Transverse colon (tissue), 4 donors: ENCODE measurements at regions not wholly inside any gene's neighbourhood (a gene's known extent, or its start where the extent isn't known, plus 50 kb on each side); places are given as distances from the start of the nearest gene placed in this dataset.
A peak's percentile ranks its signal among the peaks of the same experiment; 100 is the strongest.

Experiments
- DNase-seq: peaks from one replicate; pipeline ENCODE4 v3.0.0-alpha.2; 2019
- H3K27ac ChIP-seq, 4 donors: fragments of 200-600 bp; sonication (generic); 2 replicates each; pipeline ENCODE4 v1.5.1; 2016 to 2018; ENCODE audit warnings: inconsistent platforms in 4 of 4
- H3K27me3 ChIP-seq: fragments of 200-600 bp; sonication (generic); 2 replicates; pipeline ENCODE4 v1.5.1; 2017; ENCODE audit warnings: inconsistent platforms
- H3K36me3 ChIP-seq, 4 donors: fragments of 200-600 bp; sonication (generic); 2 replicates each; pipeline ENCODE4 v1.5.1; 2017 to 2019; ENCODE audit warnings: inconsistent platforms in 4 of 4
- H3K4me1 ChIP-seq, 4 donors: fragments of 200-600 bp; sonication (generic); 2 replicates each; pipeline ENCODE4 v1.5.1; 2017 to 2020; ENCODE audit warnings: inconsistent platforms in 4 of 4
- H3K4me3 ChIP-seq, 4 donors: fragments of 200-600 bp; sonication (generic); 1 replicate in 1 of 4; 2 replicates in 3 of 4; pipeline versions ENCODE4 v1.5.1 to v1.6.1; 2017 to 2019; ENCODE audit warnings: inconsistent platforms in 4 of 4
- H3K9me3 ChIP-seq, 2 donors: fragments of 200-600 bp; sonication (generic); 2 replicates each; pipeline ENCODE4 v1.5.1; 2017 to 2019; ENCODE audit warnings: inconsistent platforms in 2 of 2
- CTCF ChIP-seq, 5 experiments: fragments of 200-600 bp in 3 of 5; fragments of 450-650 bp in 2 of 5; sonication (generic) in 3 of 5; IDR thresholded peaks; 1 replicate in 2 of 5; 2 replicates in 3 of 5; pipeline ENCODE4 v1.5.1; 2016 to 2017; ENCODE audit warnings: antibody characterized with exemption in 5 of 5, inconsistent platforms in 3 of 5, mild to moderate bottlenecking in 2 of 5, moderate library complexity in 1 of 5
- EP300 ChIP-seq: sonication (generic); formaldehyde crosslinking; IDR thresholded peaks from one replicate; pipeline ENCODE4 v1.6.1; 2017; ENCODE audit warnings: antibody characterized with exemption, low read depth
- POLR2A ChIP-seq: fragments of 450-650 bp; IDR thresholded peaks from one replicate; pipeline ENCODE4 v1.6.1; 2016; ENCODE audit warnings: antibody characterized with exemption, mild to moderate bottlenecking, moderate library complexity
- POLR2AphosphoS5 ChIP-seq, 3 donors: sonication (generic); formaldehyde crosslinking; IDR thresholded peaks; one replicate each; pipeline ENCODE4 v1.6.1; 2016; ENCODE audit warnings: antibody characterized with exemption in 3 of 3
- WGBS, 2 donors: methylation state at CpG; one replicate each; pipeline ENCODE4 v1.1.5; 2018; ENCODE audit warnings: low coverage in 1 of 2; 5-methylcytosine and 5-hydroxymethylcytosine counted together
- in situ Hi-C, 4 donors: fragments of 200-750 bp; cut with MboI; loops; one replicate each; pipeline versions ENCODE4 v1.15.0 to v1.15.1; 2017; ENCODE audit warnings: low sequenced_read_pairs in 3 of 4, low pct_ligation_motif_present in 1 of 4, low pct_unique_long_range_greater_than_20kb in 1 of 4
- intact Hi-C: fragments of 100-400 bp; cut with DNase I; formaldehyde crosslinking; loops from one replicate; pipeline ENCODE4 v1.15.1; 2023; ENCODE audit warnings: low total_unique reads

- Histone ChIP-seq H3K27me3 (no peaks in the 10 kb centered on the region), H3K36me3 (no peaks in the 10 kb centered on the region), H3K4me1 (peaks cover 0 to 3% (median 0%) of the 10 kb centered on the region in 4 donors), H3K27ac (peak overlapping the region in 1 of 4 donors; percentile 29), H3K4me3 (no peak overlapping the region), H3K9me3 (no peaks in the 10 kb centered on the region)
- intact Hi-C loops (no loop called here), in situ Hi-C loops (no loop called here)
- 47 to 50% methylated on average over 3 of the region's 3 CpGs for WGBS, 2 donors
- DNase-seq = no peak
- TF ChIP-seq POLR2A = no peak
- TF ChIP-seq POLR2AphosphoS5 (IDR thresholded peaks at IDR 0.05) = no peak
- TF ChIP-seq CTCF (IDR thresholded peaks at IDR 0.05) = no peak
- no peak for TF ChIP-seq EP300
Observed at GRCh38 chr4:30840571-30840970, 120.4 kb downstream of the PCDH7 start.

- in situ Hi-C loops = no loop called here
- intact Hi-C loops = no loop called here
- no peak for DNase-seq
- H3K4me3 ChIP-seq = no peak overlapping the region
- H3K27me3 ChIP-seq = no peaks in the 10 kb centered on the region
- TF ChIP-seq POLR2A (no peak), CTCF (IDR thresholded peaks at IDR 0.05) (no peak), EP300 (no peak), POLR2AphosphoS5 (IDR thresholded peaks at IDR 0.05) (no peak)
- no peaks in the 10 kb centered on the region for H3K36me3 ChIP-seq
- 90 to 100% methylated on average over 1 of the region's 1 CpG for WGBS, 2 donors
- no peak overlapping the region for H3K27ac ChIP-seq
- H3K9me3 ChIP-seq = no peaks in the 10 kb centered on the region
- peaks cover 0 to 3% (median 0%) of the 10 kb centered on the region in 4 donors for H3K4me1 ChIP-seq
Observed at GRCh38 chr4:30842142-30842541, 122.0 kb downstream of the PCDH7 start.

- Histone ChIP-seq H3K36me3 (no peaks in the 10 kb centered on the region), H3K27me3 (no peaks in the 10 kb centered on the region), H3K4me3 (no peak overlapping the region), H3K4me1 (peaks cover 0 to 3% (median 0%) of the 10 kb centered on the region in 4 donors), H3K27ac (no peak overlapping the region), H3K9me3 (no peaks in the 10 kb centered on the region)
- intact Hi-C loops (no loop called here), in situ Hi-C loops (no loop called here)
- WGBS, 2 donors = 78 to 90% methylated on average over 4 to 6 of the region's 6 CpGs
- no peak for DNase-seq
- TF ChIP-seq EP300 = no peak
- TF ChIP-seq POLR2AphosphoS5 (IDR thresholded peaks at IDR 0.05) = no peak
- no peak for TF ChIP-seq CTCF (IDR thresholded peaks at IDR 0.05)
Observed at GRCh38 chr4:30842689-30843088, 122.5 kb downstream of the PCDH7 start.

GRCh38 chr4:30844861-30845582, 124.9 kb downstream of the PCDH7 start:
- H3K36me3 ChIP-seq = no peaks in the 10 kb centered on the region
- H3K27me3 ChIP-seq = no peaks in the 10 kb centered on the region
- WGBS, 2 donors = 81 to 83% methylated on average over 3 of the region's 3 CpGs
- TF ChIP-seq POLR2A (no peak), CTCF (IDR thresholded peaks at IDR 0.05) (no peak), EP300 (no peak), POLR2AphosphoS5 (IDR thresholded peaks at IDR 0.05) (no peak)
- in situ Hi-C loops = no loop called here
- intact Hi-C loops = no loop called here
- H3K9me3 ChIP-seq = no peaks in the 10 kb centered on the region
- DNase-seq = no peak
- no peak overlapping the region for H3K27ac ChIP-seq
- H3K4me1 ChIP-seq = peaks cover 0 to 5% (median 0%) of the 10 kb centered on the region in 4 donors
- no peak overlapping the region for H3K4me3 ChIP-seq
